ENCODE measurements at regions not wholly inside any gene's neighbourhood (a gene's known extent, or its start where the extent isn't known, plus 50 kb on each side); places are given as distances from the start of the nearest gene placed in this dataset.

DNA sequence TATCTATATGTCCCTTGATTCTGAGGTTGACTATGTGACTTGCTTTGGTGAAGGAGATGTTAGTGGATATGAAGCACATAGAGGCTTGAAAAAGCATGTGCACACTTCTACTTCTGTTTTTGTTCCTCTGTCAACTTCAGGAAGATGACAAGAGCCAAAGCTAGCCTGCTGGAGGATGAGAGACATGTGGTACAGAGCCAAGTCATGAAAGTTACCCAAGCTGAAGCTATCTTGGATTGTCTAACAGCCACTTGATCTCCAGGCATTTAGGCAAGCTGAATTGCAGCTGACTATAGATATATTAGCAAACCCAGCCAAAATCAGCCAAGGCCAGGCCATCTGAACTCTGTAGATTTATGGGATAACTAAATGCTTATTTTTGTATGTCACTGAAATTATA is 70.8 kb upstream of the DYNLT3 start (continued):
- TF ChIP-seq, protein P1, sequence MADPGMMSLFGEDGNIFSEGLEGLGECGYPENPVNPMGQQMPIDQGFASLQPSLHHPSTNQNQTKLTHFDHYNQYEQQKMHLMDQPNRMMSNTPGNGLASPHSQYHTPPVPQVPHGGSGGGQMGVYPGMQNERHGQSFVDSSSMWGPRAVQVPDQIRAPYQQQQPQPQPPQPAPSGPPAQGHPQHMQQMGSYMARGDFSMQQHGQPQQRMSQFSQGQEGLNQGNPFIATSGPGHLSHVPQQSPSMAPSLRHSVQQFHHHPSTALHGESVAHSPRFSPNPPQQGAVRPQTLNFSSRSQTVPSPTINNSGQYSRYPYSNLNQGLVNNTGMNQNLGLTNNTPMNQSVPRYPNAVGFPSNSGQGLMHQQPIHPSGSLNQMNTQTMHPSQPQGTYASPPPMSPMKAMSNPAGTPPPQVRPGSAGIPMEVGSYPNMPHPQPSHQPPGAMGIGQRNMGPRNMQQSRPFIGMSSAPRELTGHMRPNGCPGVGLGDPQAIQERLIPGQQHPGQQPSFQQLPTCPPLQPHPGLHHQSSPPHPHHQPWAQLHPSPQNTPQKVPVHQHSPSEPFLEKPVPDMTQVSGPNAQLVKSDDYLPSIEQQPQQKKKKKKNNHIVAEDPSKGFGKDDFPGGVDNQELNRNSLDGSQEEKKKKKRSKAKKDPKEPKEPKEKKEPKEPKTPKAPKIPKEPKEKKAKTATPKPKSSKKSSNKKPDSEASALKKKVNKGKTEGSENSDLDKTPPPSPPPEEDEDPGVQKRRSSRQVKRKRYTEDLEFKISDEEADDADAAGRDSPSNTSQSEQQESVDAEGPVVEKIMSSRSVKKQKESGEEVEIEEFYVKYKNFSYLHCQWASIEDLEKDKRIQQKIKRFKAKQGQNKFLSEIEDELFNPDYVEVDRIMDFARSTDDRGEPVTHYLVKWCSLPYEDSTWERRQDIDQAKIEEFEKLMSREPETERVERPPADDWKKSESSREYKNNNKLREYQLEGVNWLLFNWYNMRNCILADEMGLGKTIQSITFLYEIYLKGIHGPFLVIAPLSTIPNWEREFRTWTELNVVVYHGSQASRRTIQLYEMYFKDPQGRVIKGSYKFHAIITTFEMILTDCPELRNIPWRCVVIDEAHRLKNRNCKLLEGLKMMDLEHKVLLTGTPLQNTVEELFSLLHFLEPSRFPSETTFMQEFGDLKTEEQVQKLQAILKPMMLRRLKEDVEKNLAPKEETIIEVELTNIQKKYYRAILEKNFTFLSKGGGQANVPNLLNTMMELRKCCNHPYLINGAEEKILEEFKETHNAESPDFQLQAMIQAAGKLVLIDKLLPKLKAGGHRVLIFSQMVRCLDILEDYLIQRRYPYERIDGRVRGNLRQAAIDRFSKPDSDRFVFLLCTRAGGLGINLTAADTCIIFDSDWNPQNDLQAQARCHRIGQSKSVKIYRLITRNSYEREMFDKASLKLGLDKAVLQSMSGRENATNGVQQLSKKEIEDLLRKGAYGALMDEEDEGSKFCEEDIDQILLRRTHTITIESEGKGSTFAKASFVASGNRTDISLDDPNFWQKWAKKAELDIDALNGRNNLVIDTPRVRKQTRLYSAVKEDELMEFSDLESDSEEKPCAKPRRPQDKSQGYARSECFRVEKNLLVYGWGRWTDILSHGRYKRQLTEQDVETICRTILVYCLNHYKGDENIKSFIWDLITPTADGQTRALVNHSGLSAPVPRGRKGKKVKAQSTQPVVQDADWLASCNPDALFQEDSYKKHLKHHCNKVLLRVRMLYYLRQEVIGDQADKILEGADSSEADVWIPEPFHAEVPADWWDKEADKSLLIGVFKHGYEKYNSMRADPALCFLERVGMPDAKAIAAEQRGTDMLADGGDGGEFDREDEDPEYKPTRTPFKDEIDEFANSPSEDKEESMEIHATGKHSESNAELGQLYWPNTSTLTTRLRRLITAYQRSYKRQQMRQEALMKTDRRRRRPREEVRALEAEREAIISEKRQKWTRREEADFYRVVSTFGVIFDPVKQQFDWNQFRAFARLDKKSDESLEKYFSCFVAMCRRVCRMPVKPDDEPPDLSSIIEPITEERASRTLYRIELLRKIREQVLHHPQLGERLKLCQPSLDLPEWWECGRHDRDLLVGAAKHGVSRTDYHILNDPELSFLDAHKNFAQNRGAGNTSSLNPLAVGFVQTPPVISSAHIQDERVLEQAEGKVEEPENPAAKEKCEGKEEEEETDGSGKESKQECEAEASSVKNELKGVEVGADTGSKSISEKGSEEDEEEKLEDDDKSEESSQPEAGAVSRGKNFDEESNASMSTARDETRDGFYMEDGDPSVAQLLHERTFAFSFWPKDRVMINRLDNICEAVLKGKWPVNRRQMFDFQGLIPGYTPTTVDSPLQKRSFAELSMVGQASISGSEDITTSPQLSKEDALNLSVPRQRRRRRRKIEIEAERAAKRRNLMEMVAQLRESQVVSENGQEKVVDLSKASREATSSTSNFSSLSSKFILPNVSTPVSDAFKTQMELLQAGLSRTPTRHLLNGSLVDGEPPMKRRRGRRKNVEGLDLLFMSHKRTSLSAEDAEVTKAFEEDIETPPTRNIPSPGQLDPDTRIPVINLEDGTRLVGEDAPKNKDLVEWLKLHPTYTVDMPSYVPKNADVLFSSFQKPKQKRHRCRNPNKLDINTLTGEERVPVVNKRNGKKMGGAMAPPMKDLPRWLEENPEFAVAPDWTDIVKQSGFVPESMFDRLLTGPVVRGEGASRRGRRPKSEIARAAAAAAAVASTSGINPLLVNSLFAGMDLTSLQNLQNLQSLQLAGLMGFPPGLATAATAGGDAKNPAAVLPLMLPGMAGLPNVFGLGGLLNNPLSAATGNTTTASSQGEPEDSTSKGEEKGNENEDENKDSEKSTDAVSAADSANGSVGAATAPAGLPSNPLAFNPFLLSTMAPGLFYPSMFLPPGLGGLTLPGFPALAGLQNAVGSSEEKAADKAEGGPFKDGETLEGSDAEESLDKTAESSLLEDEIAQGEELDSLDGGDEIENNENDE (IDR thresholded peaks at IDR 0.05; ENCODE audit: insufficient replicate concordance, low read length), result no peak
- TF ChIP-seq SIRT6 (IDR thresholded peaks at IDR 0.05; ENCODE audit: low read length) (no peak), RBBP5 (IDR thresholded peaks at IDR 0.05; ENCODE audit: borderline replicate concordance, low read depth, low read length) (no peak), SIN3A (conservative IDR thresholded peaks at IDR 0.05 in 1 of 2, IDR thresholded peaks at IDR 0.05 in 1 of 2; ENCODE audit: low read depth in 1 of 2, low read length in 2 of 2) (no peak), HDAC2 (IDR thresholded peaks at IDR 0.05; ENCODE audit: borderline replicate concordance in 1 of 2, low read depth in 2 of 2, low read length in 2 of 2) (no peak), EZH2 (IDR thresholded peaks at IDR 0.05; ENCODE audit: low read depth, low read length, severe bottlenecking) (no peak), CBX5 (IDR thresholded peaks at IDR 0.05; ENCODE audit: low read depth, low read length) (no peak)
